ENCODE measurements at regions not wholly inside any gene's neighbourhood (a gene's known extent, or its start where the extent isn't known, plus 50 kb on each side); places are given as distances from the start of the nearest gene placed in this dataset.

GRCh38 chr11:112735470-112735869 is 225.8 kb upstream of the NCAM1 start:
- FAIRE-seq, result no peak
- Histone ChIP-seq H3K4me2 (ENCODE audit: insufficient read depth, low read length) (no peak overlapping the region), H3K9ac (replicated peaks; ENCODE audit: extremely low read depth, insufficient read depth, low read length) (no peak overlapping the region), H3K36me3 (ENCODE audit: control insufficient read depth in 2 of 2, extremely low read depth in 1 of 2, insufficient read depth in 2 of 2, low read length in 2 of 2) (no peaks in the 10 kb centered on the region), H3K79me2 (ENCODE audit: control insufficient read depth, insufficient read depth, low read length) (no peaks in the 10 kb centered on the region), H3K9me1 (replicated peaks; ENCODE audit: control insufficient read depth, extremely low read depth, insufficient read depth, low read length) (no peaks in the 10 kb centered on the region), H2AFZ (ENCODE audit: low read depth, low read length) (no peak overlapping the region), H3K27ac (ENCODE audit: insufficient read depth, low read depth, low read length) (no peak overlapping the region), H4K20me1 (replicated peaks; ENCODE audit: control insufficient read depth, extremely low read depth, insufficient read depth, low read length) (no peaks in the 10 kb centered on the region), H3K27me3 (ENCODE audit: control insufficient read depth in 2 of 2, insufficient read depth in 2 of 2, low read length in 2 of 2) (no peaks in the 10 kb centered on the region), H3K4me1 (ENCODE audit: control insufficient read depth, extremely low read depth, insufficient read depth, low read length) (no peaks in the 10 kb centered on the region), H3K9me3 (replicated peaks; ENCODE audit: control insufficient read depth, insufficient read depth, low read length) (no peaks in the 10 kb centered on the region), H3K4me3 (replicated peaks in 1 of 3; ENCODE audit: insufficient read depth in 1 of 3, low read depth in 1 of 3, low read length in 3 of 3) (no peak overlapping the region)
- ChIA-PET POLR2A (no interaction called here), CTCF (no interaction called here)
- intact Hi-C loops (cut with micrococcal nuclease) (no loop called here), dilution Hi-C loops (cut with MboI; ENCODE audit: extremely low pct_ligation_motif_present, low sequenced_read_pairs) (no loop called here)
- no peak for DNase-seq (ENCODE audit: low read depth, low spot score)
- BruUV-seq (replicated peaks), result no TSS peak
- TF ChIP-seq MAX (IDR thresholded peaks at IDR 0.05; ENCODE audit: insufficient read depth, insufficient read length) (no peak), MYC (IDR thresholded peaks at IDR 0.05; ENCODE audit: low read depth, low read length) (no peak), FOS (IDR thresholded peaks at IDR 0.05; ENCODE audit: borderline replicate concordance, insufficient read depth, low read length) (no peak), GATA2 (IDR thresholded peaks at IDR 0.05; ENCODE audit: insufficient read depth, insufficient read length, low read depth, low read length) (no peak), JUN (IDR thresholded peaks at IDR 0.05; ENCODE audit: borderline replicate concordance, insufficient read depth, insufficient read length, low read depth) (no peak), POLR2AphosphoS5 (IDR thresholded peaks at IDR 0.05; ENCODE audit: insufficient read depth, low read depth, low read length) (no peak), CTCF (IDR thresholded peaks at IDR 0.05; ENCODE audit: extremely low read depth in 1 of 2, insufficient read depth in 1 of 2, low read depth in 1 of 2, low read length in 2 of 2) (no peak), EZH2 (IDR thresholded peaks at IDR 0.05; ENCODE audit: borderline replicate concordance, low read depth, low read length, severe bottlenecking) (no peak), POLR2A (IDR thresholded peaks at IDR 0.05; ENCODE audit: low read depth, low read length) (no peak)
